ENCODE measurements at regions not wholly inside any gene's neighbourhood (a gene's known extent, or its start where the extent isn't known, plus 50 kb on each side); places are given as distances from the start of the nearest gene placed in this dataset.

- Histone ChIP-seq H3K36me3 (ENCODE audit: control insufficient read depth in 2 of 2, extremely low read depth in 1 of 2, insufficient read depth in 2 of 2, low read length in 2 of 2) (no peaks in the 10 kb centered on the region), H3K9ac (replicated peaks; ENCODE audit: extremely low read depth, insufficient read depth, low read length) (no peak overlapping the region), H3K4me1 (ENCODE audit: control insufficient read depth, extremely low read depth, insufficient read depth, low read length) (no peaks in the 10 kb centered on the region), H3K9me1 (replicated peaks; ENCODE audit: control insufficient read depth, extremely low read depth, insufficient read depth, low read length) (no peaks in the 10 kb centered on the region), H3K27ac (ENCODE audit: insufficient read depth, low read depth, low read length) (no peak overlapping the region), H3K27me3 (ENCODE audit: control insufficient read depth in 2 of 2, insufficient read depth in 2 of 2, low read length in 2 of 2) (no peaks in the 10 kb centered on the region), H3K4me2 (ENCODE audit: insufficient read depth, low read length) (no peak overlapping the region), H4K20me1 (replicated peaks; ENCODE audit: control insufficient read depth, extremely low read depth, insufficient read depth, low read length) (no peaks in the 10 kb centered on the region), H3K9me3 (replicated peaks; ENCODE audit: control insufficient read depth, insufficient read depth, low read length) (no peaks in the 10 kb centered on the region), H3K4me3 (replicated peaks in 1 of 3; ENCODE audit: insufficient read depth in 1 of 3, low read depth in 1 of 3, low read length in 3 of 3) (no peak overlapping the region), H2AFZ (ENCODE audit: low read depth, low read length) (no peak overlapping the region), H3K79me2 (ENCODE audit: control insufficient read depth, insufficient read depth, low read length) (no peaks in the 10 kb centered on the region)
- no peak for FAIRE-seq
- ChIA-PET CTCF (no interaction called here), POLR2A (no interaction called here)
- no peak for TF ChIP-seq JUN (IDR thresholded peaks at IDR 0.05; ENCODE audit: borderline replicate concordance, insufficient read depth, insufficient read length, low read depth)
- TF ChIP-seq EZH2 (IDR thresholded peaks at IDR 0.05; ENCODE audit: borderline replicate concordance, low read depth, low read length, severe bottlenecking): no peak
- TF ChIP-seq GATA2 (IDR thresholded peaks at IDR 0.05; ENCODE audit: insufficient read depth, insufficient read length, low read depth, low read length): no peak
- no peak for TF ChIP-seq POLR2A (IDR thresholded peaks at IDR 0.05; ENCODE audit: low read depth, low read length)
- no peak for TF ChIP-seq MYC (IDR thresholded peaks at IDR 0.05; ENCODE audit: low read depth, low read length)
- no peak for TF ChIP-seq POLR2AphosphoS5 (IDR thresholded peaks at IDR 0.05; ENCODE audit: insufficient read depth, low read depth, low read length)
- TF ChIP-seq, protein P1, sequence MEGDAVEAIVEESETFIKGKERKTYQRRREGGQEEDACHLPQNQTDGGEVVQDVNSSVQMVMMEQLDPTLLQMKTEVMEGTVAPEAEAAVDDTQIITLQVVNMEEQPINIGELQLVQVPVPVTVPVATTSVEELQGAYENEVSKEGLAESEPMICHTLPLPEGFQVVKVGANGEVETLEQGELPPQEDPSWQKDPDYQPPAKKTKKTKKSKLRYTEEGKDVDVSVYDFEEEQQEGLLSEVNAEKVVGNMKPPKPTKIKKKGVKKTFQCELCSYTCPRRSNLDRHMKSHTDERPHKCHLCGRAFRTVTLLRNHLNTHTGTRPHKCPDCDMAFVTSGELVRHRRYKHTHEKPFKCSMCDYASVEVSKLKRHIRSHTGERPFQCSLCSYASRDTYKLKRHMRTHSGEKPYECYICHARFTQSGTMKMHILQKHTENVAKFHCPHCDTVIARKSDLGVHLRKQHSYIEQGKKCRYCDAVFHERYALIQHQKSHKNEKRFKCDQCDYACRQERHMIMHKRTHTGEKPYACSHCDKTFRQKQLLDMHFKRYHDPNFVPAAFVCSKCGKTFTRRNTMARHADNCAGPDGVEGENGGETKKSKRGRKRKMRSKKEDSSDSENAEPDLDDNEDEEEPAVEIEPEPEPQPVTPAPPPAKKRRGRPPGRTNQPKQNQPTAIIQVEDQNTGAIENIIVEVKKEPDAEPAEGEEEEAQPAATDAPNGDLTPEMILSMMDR (IDR thresholded peaks at IDR 0.05; ENCODE audit: extremely low read depth in 1 of 2, insufficient read depth in 1 of 2, low read depth in 1 of 2, low read length in 2 of 2): no peak
- no peak for TF ChIP-seq MAX (IDR thresholded peaks at IDR 0.05; ENCODE audit: insufficient read depth, insufficient read length)
- TF ChIP-seq FOS (IDR thresholded peaks at IDR 0.05; ENCODE audit: borderline replicate concordance, insufficient read depth, low read length): no peak
- dilution Hi-C loops (cut with MboI; ENCODE audit: extremely low pct_ligation_motif_present, low sequenced_read_pairs) (no loop called here), intact Hi-C loops (cut with micrococcal nuclease) (no loop called here)
- DNase-seq (ENCODE audit: low read depth, low spot score): no peak
- BruUV-seq (replicated peaks): no TSS peak
Measured at GRCh38 chr18:39190508-39190907, 1624.9 kb upstream of the CELF4 start.

Data from endothelial cell of umbilical vein (primary cell).